Esophagus muscularis mucosa (tissue), 4 donors: ENCODE measurements at regions not wholly inside any gene's neighbourhood (a gene's known extent, or its start where the extent isn't known, plus 50 kb on each side); places are given as distances from the start of the nearest gene placed in this dataset.
"Not testable (repeated sequence)": the region's sequence is repeated elsewhere in the genome, so short reads cannot be mapped to it uniquely, and the experiment has no call there.

Experiments used
- DNase-seq: peaks from one replicate; pipeline ENCODE4 v3.0.0-alpha.2; 2017; ENCODE audit errors: extremely low spot score
- H3K27ac ChIP-seq, 4 donors: fragments of 200-600 bp; sonication (generic); replicated peaks in 1 of 4; 1 replicate in 3 of 4; 2 replicates in 1 of 4; pipeline ENCODE4 v1.5.1; 2016 to 2019; ENCODE audit warnings: mild to moderate bottlenecking in 1 of 4
- H3K27me3 ChIP-seq, 4 donors: fragments of 200-600 bp; sonication (generic); one replicate each; pipeline versions ENCODE4 v1.5.1 to v1.6.0; 2016 to 2019
- H3K36me3 ChIP-seq, 4 donors: fragments of 200-600 bp; sonication (generic); one replicate each; pipeline ENCODE4 v1.5.1; 2016 to 2019
- H3K4me1 ChIP-seq, 4 donors: fragments of 200-600 bp; sonication (generic); one replicate each; pipeline ENCODE4 v1.5.1; 2016 to 2019
- H3K4me3 ChIP-seq, 4 donors: fragments of 200-600 bp; sonication (generic); 1 replicate in 2 of 4; 2 replicates in 2 of 4; pipeline ENCODE4 v1.5.1; 2016 to 2019; ENCODE audit warnings: mild to moderate bottlenecking in 4 of 4, moderate library complexity in 1 of 4
- H3K9me3 ChIP-seq, 4 donors: fragments of 200-600 bp; sonication (generic); 1 replicate in 3 of 4; 2 replicates in 1 of 4; pipeline ENCODE4 v1.5.1; 2016 to 2019
- CTCF ChIP-seq, 3 experiments: fragments of 200-600 bp in 2 of 3; fragments of 450-650 bp in 1 of 3; sonication (generic) in 2 of 3; IDR thresholded peaks; one replicate each; pipeline ENCODE4 v1.5.1; 2017 to 2019; ENCODE audit warnings: antibody characterized with exemption in 3 of 3, mild to moderate bottlenecking in 2 of 3, moderate library complexity in 1 of 3
- EP300 ChIP-seq: sonication (generic); formaldehyde crosslinking; IDR thresholded peaks from one replicate; pipeline ENCODE4 v1.6.1; 2017; ENCODE audit warnings: antibody characterized with exemption
- POLR2A ChIP-seq: fragments of 450-650 bp; IDR thresholded peaks from one replicate; pipeline ENCODE4 v1.6.1; 2017; ENCODE audit warnings: antibody characterized with exemption, moderate library complexity, mild to moderate bottlenecking, low read depth
- POLR2AphosphoS5 ChIP-seq, 2 donors: sonication (generic); formaldehyde crosslinking; IDR thresholded peaks; one replicate each; pipeline ENCODE4 v1.6.1; 2017; ENCODE audit warnings: antibody characterized with exemption in 2 of 2
- WGBS: methylation state at CpG from one replicate; pipeline ENCODE4 v1.1.5; 2018; 5-methylcytosine and 5-hydroxymethylcytosine counted together
- intact Hi-C: fragments of 100-400 bp; cut with DNase I; formaldehyde crosslinking; loops from one replicate; pipeline ENCODE4 v1.15.1; 2023

DNA sequence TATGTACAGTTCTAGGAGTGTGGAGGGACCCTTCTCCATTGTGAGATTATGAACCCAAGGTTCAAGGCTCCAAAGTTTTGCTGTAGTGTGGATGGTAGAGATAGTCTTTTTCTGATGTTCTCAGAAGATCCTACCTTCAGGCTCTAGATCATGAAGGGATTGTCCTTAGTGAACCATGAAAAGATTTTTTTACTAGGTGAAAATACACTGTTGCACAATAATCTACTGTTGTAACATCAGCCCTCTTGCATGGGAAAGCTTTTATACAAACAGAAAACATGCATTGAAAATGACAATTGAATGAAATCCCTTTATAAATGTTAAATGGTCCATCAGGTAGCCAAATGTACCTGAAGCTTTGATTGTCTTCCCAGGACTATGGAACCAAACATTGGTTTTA is 177.8 kb downstream of the FAM76B start:
- TF ChIP-seq POLR2A = no peak
- no peak for TF ChIP-seq EP300
- no peak for TF ChIP-seq POLR2AphosphoS5 (IDR thresholded peaks at IDR 0.05)
- no peak for TF ChIP-seq CTCF (IDR thresholded peaks at IDR 0.05)
- Histone ChIP-seq H3K27me3 (no peaks in the 10 kb centered on the region), H3K4me3 (no peak overlapping the region), H3K27ac (no peak overlapping the region), H3K4me1 (no peaks in the 10 kb centered on the region), H3K36me3 (no peaks in the 10 kb centered on the region), H3K9me3 (no peaks in the 10 kb centered on the region)
- intact Hi-C loops = no loop called here
- DNase-seq = no peak

- WGBS = 98% methylated on average over 5 of the region's 5 CpGs
- intact Hi-C loops, H3K27ac ChIP-seq, H3K9me3 ChIP-seq, H3K4me1 ChIP-seq, DNase-seq, H3K4me3 ChIP-seq, H3K36me3 ChIP-seq, H3K27me3 ChIP-seq: not testable (repeated sequence)
Measured at GRCh38 chr11:95610185-95610584, 179.4 kb downstream of the FAM76B start.

DNA sequence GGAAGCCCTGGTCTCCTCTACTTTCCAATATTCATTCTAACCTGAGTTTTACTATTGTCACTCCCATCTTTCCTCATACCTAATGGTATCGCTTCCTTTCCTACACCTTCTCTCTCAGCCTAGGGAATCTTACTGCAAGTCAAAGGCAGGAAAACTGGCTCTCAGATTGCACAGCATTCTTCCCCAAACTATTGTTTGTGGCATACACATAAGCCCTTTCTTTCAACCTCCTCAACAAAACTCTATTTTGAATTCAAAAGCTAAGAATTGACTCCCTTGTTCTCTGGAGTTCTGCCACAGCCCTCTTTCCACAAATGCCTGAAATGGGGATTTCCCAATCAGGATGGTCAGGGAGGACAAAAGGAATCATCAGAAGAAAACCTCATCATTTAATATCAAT is 181.5 kb downstream of the FAM76B start:
- 93% methylated on average over 1 of the region's 1 CpG for WGBS

DNA sequence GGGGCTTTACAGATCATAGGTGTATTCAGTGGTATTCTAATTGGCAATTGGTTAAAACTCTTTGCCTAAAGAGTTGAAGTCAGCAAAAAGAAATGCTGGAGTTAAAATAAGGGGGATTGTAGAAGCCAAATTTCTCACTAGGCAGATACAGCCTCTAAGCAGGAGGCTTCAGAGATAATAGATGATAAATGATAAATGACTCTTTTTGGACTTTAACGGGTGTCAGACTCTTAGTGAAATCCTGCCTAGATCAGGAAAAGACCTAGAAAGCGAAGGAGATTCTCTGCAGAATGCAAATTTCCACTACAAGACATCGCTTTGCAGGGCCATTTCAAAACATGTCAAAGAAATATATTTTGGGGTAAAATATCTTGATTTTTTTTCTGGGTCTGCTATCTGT is 182.8 kb downstream of the FAM76B start:
- TF ChIP-seq EP300 = no peak
- no peak for TF ChIP-seq POLR2A
- TF ChIP-seq POLR2AphosphoS5 (IDR thresholded peaks at IDR 0.05) = no peak
- no peak for TF ChIP-seq CTCF (IDR thresholded peaks at IDR 0.05)
- intact Hi-C loops = no loop called here

More for the DNA sequence above, 181.5 kb downstream of the FAM76B start:
- no peak for TF ChIP-seq POLR2AphosphoS5 (IDR thresholded peaks at IDR 0.05)
- TF ChIP-seq POLR2A = no peak
- no peak for TF ChIP-seq EP300
- no peak for TF ChIP-seq CTCF (IDR thresholded peaks at IDR 0.05)
- Histone ChIP-seq H3K9me3 (no peaks in the 10 kb centered on the region), H3K36me3 (no peaks in the 10 kb centered on the region), H3K27ac (no peak overlapping the region), H3K27me3 (no peaks in the 10 kb centered on the region), H3K4me1 (no peaks in the 10 kb centered on the region), H3K4me3 (no peak overlapping the region)
- intact Hi-C loops = no loop called here
- DNase-seq = no peak

DNA sequence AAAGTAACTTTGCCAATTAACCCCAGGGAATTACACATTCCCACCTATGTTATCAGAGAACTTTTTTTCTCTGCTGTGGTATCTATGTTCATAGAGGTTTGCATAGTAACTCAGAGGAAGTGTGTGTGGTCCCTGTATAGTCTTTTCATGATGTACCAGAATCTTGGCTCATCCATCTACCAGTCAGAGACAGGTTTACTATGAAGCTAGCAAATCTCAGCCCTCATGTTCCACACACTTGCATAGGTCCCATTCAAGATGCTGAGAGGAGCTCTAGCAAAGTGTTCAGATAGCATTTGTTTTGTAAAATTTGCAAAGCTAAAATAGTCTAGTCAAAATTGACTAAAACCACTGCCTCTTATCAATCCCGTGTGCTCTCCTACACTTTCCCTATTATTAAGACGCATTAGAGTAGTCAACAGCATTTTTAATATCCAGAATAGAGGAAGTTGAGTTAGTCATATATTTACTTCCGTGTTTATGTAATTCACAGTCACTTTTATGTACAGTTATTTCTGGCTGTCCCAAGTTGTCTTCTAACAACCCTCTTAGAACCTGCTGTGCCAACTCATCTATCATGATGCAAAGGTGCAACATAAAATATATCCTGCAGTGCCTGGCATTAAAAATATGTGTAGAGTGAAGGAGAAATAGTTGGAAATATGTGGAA is 184.2 kb downstream of the FAM76B start:
- intact Hi-C loops = no loop called here
- Histone ChIP-seq H3K4me1 (no peaks in the 10 kb centered on the region), H3K27me3 (no peaks in the 10 kb centered on the region), H3K36me3 (no peaks in the 10 kb centered on the region), H3K9me3 (no peaks in the 10 kb centered on the region), H3K27ac (no peak overlapping the region), H3K4me3 (no peak overlapping the region)
- 82% methylated on average over 3 of the region's 3 CpGs for WGBS
- DNase-seq = no peak
- no peak for TF ChIP-seq CTCF (IDR thresholded peaks at IDR 0.05)
- no peak for TF ChIP-seq POLR2A

More for the DNA sequence above, 182.8 kb downstream of the FAM76B start:
- H3K36me3 ChIP-seq = no peaks in the 10 kb centered on the region
- no peaks in the 10 kb centered on the region for H3K27me3 ChIP-seq
- no peak overlapping the region for H3K27ac ChIP-seq
- DNase-seq = no peak
- H3K4me1 ChIP-seq = no peaks in the 10 kb centered on the region
- H3K9me3 ChIP-seq = no peaks in the 10 kb centered on the region
- WGBS = 95% methylated on average over 3 of the region's 3 CpGs
- no peak overlapping the region for H3K4me3 ChIP-seq
